ENCODE measurements at regions not wholly inside any gene's neighbourhood (a gene's known extent, or its start where the extent isn't known, plus 50 kb on each side); places are given as distances from the start of the nearest gene placed in this dataset.

DNA sequence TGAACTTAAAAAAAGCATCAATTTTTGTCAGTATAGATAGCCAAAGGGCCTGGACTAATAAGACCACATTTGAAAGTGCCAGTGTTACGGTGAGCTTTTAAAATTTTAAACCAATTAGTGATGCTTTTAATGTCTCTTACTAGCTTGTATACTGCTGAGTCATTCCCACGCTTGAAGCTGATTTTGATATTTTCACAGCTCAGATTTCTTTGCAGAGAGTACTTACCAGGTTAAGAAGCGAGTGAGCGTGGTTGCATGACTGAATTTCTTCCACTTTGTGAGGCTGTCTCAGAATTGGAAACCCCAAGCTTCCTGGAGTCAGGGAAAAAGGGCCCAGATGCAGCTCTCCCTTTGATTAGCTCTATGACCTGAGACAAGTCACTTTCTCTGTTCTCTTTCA, 74.5 kb upstream of the NBEA start:
- no peaks in the 10 kb centered on the region for H3K27me3 ChIP-seq (ENCODE audit: control insufficient read depth in 2 of 2, insufficient read depth in 2 of 2, low read length in 2 of 2)
- H3K36me3 Mint-ChIP-seq: no peaks in the 10 kb centered on the region
- H3K9me3 ChIP-seq (replicated peaks in 1 of 2; ENCODE audit: control insufficient read depth in 1 of 2, insufficient read depth in 1 of 2, low read length in 2 of 2): no peaks in the 10 kb centered on the region
- no peak overlapping the region for H3K4me2 ChIP-seq (replicated peaks; ENCODE audit: extremely low read depth, low read length, poor library complexity, severe bottlenecking)
- no peak overlapping the region for H3K27ac Mint-ChIP-seq
- no peak overlapping the region for H2AFZ ChIP-seq (ENCODE audit: insufficient read depth, low read depth, low read length, poor library complexity, severe bottlenecking)
- peaks cover 0 to 1% (median 0%) of the 10 kb centered on the region in 3 donors for H3K27me3 Mint-ChIP-seq (ENCODE audit: low read depth in 3 of 3)
- H3K4me1 Mint-ChIP-seq: no peaks in the 10 kb centered on the region
- no peaks in the 10 kb centered on the region for H3K36me3 ChIP-seq (replicated peaks in 1 of 2; ENCODE audit: control insufficient read depth in 1 of 2, insufficient read depth in 2 of 2, low read length in 2 of 2)
- H3K27ac ChIP-seq (ENCODE audit: low read depth in 1 of 2, low read length in 2 of 2): no peak overlapping the region
- H3K4me3 Mint-ChIP-seq: no peak overlapping the region
- TF ChIP-seq, protein P1, sequence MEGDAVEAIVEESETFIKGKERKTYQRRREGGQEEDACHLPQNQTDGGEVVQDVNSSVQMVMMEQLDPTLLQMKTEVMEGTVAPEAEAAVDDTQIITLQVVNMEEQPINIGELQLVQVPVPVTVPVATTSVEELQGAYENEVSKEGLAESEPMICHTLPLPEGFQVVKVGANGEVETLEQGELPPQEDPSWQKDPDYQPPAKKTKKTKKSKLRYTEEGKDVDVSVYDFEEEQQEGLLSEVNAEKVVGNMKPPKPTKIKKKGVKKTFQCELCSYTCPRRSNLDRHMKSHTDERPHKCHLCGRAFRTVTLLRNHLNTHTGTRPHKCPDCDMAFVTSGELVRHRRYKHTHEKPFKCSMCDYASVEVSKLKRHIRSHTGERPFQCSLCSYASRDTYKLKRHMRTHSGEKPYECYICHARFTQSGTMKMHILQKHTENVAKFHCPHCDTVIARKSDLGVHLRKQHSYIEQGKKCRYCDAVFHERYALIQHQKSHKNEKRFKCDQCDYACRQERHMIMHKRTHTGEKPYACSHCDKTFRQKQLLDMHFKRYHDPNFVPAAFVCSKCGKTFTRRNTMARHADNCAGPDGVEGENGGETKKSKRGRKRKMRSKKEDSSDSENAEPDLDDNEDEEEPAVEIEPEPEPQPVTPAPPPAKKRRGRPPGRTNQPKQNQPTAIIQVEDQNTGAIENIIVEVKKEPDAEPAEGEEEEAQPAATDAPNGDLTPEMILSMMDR (IDR thresholded peaks at IDR 0.05): no peak
- DNase-seq: no peak
- intact Hi-C loops (cut with micrococcal nuclease): no loop called here
- no peaks in the 10 kb centered on the region for H3K79me2 ChIP-seq (ENCODE audit: insufficient read depth, low read length)
- peaks cover 0 to 8% (median 0%) of the 10 kb centered on the region in 7 donors for H3K9me3 Mint-ChIP-seq
- no peaks in the 10 kb centered on the region for H4K20me1 ChIP-seq (ENCODE audit: insufficient read depth, low read length)
- no peak overlapping the region for H3K9ac ChIP-seq (ENCODE audit: insufficient read depth, low read length, poor library complexity, severe bottlenecking)
- H3K4me1 ChIP-seq (ENCODE audit: control insufficient read depth in 1 of 2, insufficient read depth in 2 of 2, low read length in 2 of 2): no peaks in the 10 kb centered on the region
- no peak overlapping the region for H3K4me3 ChIP-seq (replicated peaks in 1 of 3; ENCODE audit: low read depth in 2 of 3, low read length in 3 of 3)
- 77% methylated on average over 4 of the region's 4 CpGs for WGBS (ENCODE audit: insufficient coverage)

GRCh38 chr13:34868733-34869132, 73.3 kb upstream of the NBEA start:
- H3K4me3 Mint-ChIP-seq: no peak overlapping the region
- H3K36me3 Mint-ChIP-seq: no peaks in the 10 kb centered on the region
- Histone ChIP-seq H2AFZ (ENCODE audit: insufficient read depth, low read depth, low read length, poor library complexity, severe bottlenecking) (no peak overlapping the region), H3K27ac (ENCODE audit: low read depth in 1 of 2, low read length in 2 of 2) (no peak overlapping the region), H3K36me3 (replicated peaks in 1 of 2; ENCODE audit: control insufficient read depth in 1 of 2, insufficient read depth in 2 of 2, low read length in 2 of 2) (no peaks in the 10 kb centered on the region), H3K79me2 (ENCODE audit: insufficient read depth, low read length) (no peaks in the 10 kb centered on the region), H3K4me3 (replicated peaks in 1 of 3; ENCODE audit: low read depth in 2 of 3, low read length in 3 of 3) (no peak overlapping the region), H3K27me3 (ENCODE audit: control insufficient read depth in 2 of 2, insufficient read depth in 2 of 2, low read length in 2 of 2) (no peaks in the 10 kb centered on the region), H3K4me1 (ENCODE audit: control insufficient read depth in 1 of 2, insufficient read depth in 2 of 2, low read length in 2 of 2) (no peaks in the 10 kb centered on the region), H3K4me2 (replicated peaks; ENCODE audit: extremely low read depth, low read length, poor library complexity, severe bottlenecking) (no peak overlapping the region), H3K9ac (ENCODE audit: insufficient read depth, low read length, poor library complexity, severe bottlenecking) (no peak overlapping the region), H3K9me3 (replicated peaks in 1 of 2; ENCODE audit: control insufficient read depth in 1 of 2, insufficient read depth in 1 of 2, low read length in 2 of 2) (no peaks in the 10 kb centered on the region), H4K20me1 (ENCODE audit: insufficient read depth, low read length) (no peaks in the 10 kb centered on the region)
- H3K27me3 Mint-ChIP-seq (ENCODE audit: low read depth in 3 of 3): peaks cover 0 to 1% (median 0%) of the 10 kb centered on the region in 3 donors
- intact Hi-C loops (cut with micrococcal nuclease): no loop called here
- no peak overlapping the region for H3K27ac Mint-ChIP-seq
- no peaks in the 10 kb centered on the region for H3K4me1 Mint-ChIP-seq
- WGBS (ENCODE audit: insufficient coverage): no CpG with 5 or more reads among the region's 2 CpGs
- no peak for DNase-seq
- peaks cover 0 to 8% (median 0%) of the 10 kb centered on the region in 7 donors for H3K9me3 Mint-ChIP-seq
- TF ChIP-seq, protein P1 (IDR thresholded peaks at IDR 0.05): no peak
